ENCODE measurements at regions not wholly inside any gene's neighbourhood (a gene's known extent, or its start where the extent isn't known, plus 50 kb on each side); places are given as distances from the start of the nearest gene placed in this dataset.

DNA sequence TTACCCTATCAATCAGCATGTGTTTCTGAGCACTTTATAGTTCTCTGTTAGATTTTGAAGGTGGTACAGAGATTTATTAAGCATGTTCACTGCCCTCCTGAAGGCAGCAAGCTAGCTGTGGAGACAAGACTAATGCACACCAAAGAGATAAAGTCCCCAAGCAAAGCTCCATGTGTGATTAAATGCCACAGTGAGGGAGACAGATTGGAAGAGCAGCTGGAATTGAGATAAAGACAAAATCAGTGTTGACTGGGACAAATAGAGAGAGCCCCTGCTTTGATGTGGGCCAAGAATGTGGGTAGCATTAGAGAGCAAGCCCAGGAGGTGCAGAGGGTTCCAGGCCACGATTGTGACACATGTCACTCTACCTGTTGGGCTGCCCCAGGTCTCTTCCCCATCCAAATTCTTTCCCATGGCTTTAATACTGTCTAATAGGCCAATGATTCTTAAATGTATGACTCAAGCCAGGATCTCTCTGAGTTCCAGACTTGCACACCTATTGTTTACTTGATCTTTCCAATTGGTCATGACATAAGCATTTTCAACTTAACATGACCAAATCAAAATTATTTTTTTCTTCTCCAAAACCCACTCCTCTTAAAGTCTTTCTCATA is 60.1 kb upstream of the ZC3H12C start:
- no peak for DNase-seq

DNA sequence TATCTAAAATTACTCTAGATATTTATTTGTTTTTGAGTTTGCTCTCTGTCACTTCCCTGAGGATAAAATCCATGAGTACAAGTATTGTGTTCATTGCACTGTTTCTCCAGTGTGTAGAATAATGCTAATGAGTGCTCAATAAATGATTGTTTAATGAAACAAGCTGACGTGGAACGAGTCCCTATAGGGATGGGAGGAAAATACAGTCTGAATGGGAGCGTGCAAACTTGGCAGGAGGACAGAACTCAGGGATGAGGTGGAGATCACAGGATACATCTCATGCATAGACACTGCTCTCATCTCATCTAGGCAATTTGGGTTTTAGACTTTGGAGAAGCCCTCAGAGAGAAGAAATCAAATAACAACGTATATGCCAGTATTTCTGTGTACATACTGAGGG is 58.4 kb upstream of the ZC3H12C start:
- no peak for DNase-seq

GRCh38 chr11:110035357-110035756 is 57.8 kb upstream of the ZC3H12C start:
- DNase-seq, result no peak

DNA sequence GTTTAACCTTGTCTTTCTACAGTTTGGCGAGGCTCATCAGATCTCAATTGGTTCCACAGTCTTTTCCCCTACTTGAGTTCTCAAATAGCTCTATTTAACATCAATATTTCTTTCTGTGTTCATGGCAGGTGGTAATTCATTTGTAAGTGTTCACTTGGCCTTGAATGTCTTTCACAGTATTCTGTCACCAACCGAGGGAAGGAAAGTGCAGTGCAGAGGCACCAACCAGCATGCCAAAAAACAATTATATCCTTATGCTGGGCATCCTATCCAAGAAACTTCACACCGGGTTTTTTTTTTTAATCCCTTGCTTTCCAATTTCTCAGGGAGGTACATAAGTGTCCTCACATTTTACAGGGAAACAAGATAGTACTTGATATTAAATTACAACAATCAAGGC is 55.0 kb upstream of the ZC3H12C start:
- no peak for DNase-seq
